GM21737 (cell line): ENCODE measurements at regions not wholly inside any gene's neighbourhood (a gene's known extent, or its start where the extent isn't known, plus 50 kb on each side); places are given as distances from the start of the nearest gene placed in this dataset.
"Not testable (repeated sequence)": the region's sequence is repeated elsewhere in the genome, so short reads cannot be mapped to it uniquely, and the experiment has no call there.

Experiments
- ATAC-seq: cut with Tn5 transposase; IDR thresholded peaks from one replicate; pipeline ENCODE4 v1.9.1; 2021; ENCODE audit warnings: mild to moderate bottlenecking, moderate library complexity; ENCODE audit not compliant: unreplicated experiment

DNA sequence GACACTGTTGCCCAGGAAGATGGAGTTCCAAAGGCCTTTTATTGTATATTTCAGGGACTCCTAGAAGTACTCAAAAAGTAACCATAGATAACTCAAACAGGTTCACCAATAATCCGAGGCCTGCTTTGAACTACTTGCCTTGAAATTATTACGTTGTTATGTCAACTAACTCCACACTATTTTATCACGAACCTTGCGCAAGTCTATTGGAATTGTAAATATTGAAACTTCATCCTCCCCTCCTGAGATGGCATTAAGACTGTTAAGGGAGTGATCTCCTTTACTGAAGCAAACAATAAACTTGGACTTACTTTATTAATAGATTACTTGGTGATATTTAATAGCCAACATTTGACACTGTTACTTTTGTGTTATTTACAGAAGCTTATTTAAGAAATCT is 199.6 kb upstream of the GADL1 start:
- ATAC-seq, result no peak

DNA sequence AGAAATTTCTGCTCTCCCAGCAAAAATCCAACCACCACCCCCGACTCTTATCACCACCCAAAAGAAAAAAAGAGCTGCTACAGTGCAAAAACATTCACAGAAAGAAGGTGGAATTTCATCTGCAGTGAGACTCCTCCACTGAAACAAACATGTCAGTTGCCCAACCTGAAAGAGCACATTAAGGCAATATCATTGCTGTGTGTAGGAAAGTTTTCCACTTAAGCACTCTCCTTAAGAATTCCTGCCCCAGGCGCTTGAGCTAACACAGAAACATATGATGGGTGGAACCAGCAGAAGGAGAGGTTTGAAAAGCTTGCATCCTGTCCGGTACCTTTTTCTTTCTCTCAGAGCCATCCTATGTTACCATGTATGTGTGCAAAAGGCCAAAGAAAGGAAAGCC is 200.8 kb upstream of the GADL1 start:
- no peak for ATAC-seq

DNA sequence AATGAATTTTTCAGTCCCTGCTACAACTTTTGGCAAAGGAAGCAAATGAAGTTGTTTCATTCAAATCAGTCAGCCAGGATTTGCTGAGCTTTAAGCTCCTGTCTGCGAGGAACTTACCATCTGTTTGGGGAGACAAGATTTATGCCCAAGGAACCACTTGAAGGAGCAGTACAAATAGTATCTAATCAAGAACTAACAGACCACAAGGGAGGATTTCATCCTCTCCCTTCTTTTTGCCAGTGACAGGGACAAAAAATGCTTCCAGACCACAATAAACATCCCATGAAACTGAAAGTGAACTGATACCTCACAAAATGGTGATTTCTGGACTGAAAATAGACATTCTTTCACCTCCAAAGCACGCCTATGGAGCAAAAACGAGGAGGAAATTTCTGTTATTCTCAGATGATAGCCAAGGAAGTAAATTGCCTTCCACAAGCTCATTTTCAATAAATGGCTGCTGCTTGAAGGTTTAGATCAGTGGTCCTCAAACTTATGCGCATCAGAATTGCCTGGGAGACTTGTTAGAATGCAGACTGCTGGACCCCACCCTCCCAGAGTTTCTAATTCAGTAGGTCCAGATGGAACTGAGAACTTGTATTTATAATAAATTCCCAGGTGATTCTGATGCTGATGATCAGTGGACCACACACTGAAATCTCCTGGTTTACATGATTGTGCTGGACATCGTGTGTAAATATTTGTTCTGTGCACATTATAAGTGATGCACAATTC is 202.4 kb upstream of the GADL1 start:
- ATAC-seq, result no peak

DNA sequence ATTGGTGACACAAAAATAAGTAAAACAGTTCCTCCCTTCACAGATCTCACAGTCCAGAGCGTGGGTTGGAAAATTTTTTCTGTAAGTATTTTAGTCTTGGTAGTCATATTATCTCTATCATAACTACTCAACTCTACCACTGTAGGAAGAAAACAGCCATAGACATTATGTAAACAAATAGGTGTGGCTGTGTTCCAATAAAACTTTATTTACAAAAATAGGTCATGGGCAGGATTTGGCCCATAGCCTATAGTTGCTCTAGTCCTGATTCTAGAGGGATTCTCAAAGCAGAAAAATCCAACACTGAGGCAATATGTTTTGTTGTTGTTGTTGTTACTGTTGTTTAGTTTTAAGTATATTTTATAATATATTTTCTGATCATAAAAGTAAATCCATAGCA is 206.1 kb upstream of the GADL1 start:
- no peak for ATAC-seq

DNA sequence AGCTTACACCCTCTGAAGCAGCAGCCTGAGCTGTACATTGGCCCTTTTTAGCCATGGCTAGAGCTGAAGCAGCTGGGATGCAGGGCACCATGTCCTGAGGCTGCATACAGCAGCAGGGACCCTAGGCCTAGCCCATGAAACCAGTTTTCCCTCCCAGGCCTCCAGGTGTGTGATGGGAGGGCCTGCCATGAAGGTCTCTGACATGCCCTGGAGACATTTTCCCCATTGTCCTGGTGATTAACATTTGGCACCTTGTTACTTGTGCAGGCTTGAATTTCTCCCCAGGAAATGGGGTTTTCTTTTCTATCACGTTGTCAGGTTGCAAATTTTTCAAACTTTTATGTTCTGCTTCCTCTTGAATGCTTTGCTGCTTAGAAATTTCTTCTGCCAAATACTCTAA is 206.8 kb upstream of the GADL1 start:
- ATAC-seq, result not testable (repeated sequence)

DNA sequence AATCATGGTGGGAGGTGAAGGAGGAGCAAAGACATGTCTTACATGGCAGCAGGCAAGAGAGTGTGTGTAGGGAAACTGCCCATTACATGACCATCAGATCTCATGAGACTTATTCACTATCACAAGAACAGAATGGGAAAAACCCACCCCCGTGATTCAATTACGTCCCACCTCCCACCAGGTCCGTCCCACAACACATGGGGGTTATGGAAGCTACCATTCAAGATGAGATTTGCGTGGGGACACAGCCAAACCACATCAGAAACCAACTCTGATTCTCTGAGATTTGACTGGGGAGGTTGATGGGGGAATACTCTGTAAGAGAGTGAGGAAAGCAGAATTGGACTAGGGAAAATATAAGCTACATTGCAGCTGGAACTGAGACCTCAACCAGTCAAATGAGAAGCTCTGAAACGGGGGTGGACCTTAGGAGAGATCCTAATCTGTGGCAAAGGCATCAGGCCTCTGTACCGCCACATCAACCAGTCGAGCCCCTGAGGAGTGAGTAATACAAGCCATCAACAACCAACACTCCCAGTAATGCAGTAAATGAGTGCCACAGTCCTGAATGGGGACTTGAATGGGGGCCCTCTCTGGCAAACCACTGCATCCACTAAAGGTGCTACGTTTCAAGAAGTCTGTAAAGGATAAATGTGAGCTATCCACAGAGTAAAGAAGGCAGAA is 207.9 kb upstream of the GADL1 start:
- no peak for ATAC-seq

DNA sequence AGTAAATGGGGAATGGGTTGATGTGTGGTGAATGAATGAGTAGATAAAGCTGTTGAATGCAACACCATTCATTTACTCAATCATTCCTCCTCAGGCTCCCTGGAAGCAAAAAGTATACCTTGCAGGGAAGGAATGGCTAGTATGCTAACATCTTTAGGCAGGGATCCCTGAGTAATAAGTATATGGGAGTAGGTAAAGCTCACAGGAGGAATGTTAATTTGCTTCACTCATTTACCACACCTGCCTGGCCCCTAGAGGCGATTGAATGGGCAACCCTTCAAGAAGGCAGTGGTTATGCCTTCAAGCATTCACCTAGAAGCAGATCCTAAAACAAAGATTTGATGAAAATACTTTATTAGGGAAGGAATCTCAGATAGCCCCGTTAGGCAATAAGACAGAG is 208.7 kb upstream of the GADL1 start:
- ATAC-seq, result no peak

DNA sequence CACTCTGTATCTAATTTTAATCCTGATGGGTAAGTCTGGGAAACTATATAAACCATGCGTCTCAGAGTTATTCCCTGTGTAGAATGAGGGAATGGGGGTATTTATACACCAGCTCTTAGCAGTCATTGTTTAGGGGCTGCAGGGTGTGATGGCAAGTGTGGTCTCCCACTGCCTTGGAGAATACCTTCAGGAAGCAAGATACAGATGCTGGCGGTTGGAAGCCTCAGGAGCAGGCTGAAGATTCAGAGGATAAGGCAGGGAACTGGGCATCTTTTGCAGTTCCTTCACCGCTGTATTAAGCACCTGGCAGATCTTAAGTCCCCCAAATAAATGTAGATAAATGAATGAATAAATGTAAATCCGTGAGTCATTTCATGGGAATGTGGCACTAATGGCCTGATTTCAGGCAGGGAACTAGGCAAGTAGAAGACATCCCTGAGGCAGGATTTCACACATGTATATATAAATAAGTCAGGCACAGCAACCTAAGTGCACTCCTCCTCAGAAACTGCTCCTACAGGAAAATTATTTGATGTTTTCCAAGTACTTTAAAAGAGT is 209.2 kb upstream of the GADL1 start:
- ATAC-seq, result no peak

DNA sequence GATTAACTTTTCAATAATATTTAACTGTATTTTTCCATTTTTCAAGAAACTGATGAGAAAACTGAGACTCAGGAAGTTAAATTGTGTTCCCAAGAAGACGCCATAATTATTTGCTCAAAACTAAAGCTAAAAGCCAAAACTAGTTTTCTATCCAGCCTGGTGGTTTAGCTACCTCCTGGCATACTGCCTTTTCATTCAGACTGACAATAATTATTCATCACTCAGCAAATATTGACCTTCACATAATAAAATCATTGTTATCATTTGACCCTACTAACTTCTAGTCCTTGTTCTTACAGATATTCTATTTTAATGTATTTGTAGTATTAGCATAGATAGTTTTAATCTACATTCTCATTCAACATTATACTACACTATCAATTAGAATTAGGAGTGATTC is 210.6 kb upstream of the GADL1 start:
- ATAC-seq, result no peak

DNA sequence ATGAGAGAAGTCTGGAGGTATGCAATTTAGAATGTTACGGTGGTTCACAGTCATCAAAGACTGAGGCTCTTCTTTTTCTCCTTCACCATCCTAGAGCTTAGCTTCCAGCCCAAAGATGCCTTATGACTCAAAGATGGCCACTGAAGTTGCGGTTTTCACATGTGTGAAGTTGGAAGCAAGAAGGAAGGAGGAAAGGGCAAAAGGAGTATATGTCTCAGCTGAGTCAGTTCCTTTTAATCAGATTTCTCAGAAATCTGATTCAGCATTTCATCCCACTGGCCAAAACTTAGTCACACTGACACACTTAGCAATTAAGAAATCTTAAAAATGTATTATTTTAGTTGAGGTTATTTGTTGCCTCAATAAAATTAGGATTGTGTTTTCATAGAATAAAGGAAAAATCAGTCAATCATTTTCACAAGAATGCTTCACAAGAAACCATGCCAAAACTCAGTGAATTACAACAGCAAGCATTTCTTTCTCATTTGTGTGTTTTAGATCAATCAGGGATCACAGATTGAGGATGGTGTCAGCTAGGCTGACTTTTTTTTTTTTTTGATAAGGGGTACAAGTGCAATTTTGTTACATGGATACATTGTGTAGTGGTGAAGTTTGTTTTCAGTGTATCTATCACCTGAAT is 211.1 kb upstream of the GADL1 start:
- ATAC-seq, result no peak

DNA sequence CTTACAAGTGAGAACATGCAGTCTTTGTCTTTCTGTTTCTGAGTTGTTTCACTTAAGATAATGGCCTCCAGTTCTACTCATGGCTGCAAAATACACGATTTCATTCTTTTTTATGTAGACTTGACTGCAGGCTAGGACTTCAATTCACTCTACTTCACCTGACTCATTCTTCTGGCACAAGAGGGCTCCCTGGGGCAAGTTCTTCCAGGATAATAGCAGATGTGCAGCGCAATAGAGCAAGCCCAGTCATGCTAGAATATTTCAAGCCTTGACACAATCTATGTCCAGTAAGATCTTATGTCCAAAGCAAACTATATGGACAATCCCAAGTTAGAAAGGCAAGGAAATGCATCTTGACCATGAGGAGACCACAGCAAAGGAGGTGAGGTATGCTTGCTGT is 211.7 kb upstream of the GADL1 start:
- no peak for ATAC-seq

DNA sequence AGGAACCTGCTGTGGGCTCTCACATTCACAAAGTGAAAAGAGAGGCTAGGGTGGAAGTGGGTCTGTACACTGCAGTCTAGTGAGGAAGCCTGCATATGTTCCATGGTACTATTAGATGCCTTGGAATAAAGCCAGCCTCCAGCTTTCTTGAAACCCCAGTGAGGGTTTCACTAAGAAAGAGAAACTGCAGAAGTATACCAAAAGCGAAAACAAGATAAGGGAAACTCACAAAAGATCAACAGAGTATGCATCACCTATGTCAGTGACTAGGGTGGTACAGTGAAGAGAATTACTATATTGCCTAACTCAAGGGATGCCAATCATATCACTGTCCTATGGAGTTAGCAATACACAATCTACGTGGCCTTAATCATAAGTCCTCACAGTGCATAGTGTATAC is 212.5 kb upstream of the GADL1 start:
- peak; percentile 90 for ATAC-seq

DNA sequence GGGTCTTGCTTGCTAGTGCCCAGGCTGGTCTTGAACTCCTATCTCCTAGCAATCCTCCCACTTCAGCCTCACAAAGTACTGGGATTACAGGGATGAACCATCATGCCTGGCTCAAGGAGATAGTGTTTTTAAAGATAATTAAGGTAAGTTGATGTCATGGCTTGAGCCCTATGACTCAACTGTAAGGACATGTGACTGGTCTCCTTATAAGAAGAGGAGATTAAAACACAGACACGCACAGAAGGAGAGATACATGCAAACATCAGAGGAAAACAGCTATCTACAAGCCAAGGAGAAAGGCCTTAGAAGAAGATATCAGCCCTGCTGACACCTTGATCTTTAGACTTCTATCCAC is 220.4 kb upstream of the GADL1 start:
- ATAC-seq, result no peak

DNA sequence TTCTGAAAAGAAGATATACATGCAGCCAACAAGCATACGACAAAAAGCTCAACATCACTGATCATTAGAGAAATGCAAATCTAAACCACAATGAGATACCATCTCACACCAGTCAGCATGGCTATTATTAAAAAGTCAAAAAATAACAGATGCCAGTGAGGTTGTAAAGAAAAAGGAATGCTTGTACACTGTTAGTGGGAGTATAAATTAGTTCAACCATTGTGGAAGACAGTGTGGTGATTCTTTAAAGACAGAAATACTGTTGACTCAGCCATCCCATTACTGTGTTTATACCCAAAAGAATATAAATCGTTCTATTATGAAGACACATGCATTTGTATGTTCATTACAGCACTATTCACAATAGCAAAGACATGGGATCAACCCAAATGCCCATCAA is 221.1 kb upstream of the GADL1 start:
- ATAC-seq, result not testable (repeated sequence)

DNA sequence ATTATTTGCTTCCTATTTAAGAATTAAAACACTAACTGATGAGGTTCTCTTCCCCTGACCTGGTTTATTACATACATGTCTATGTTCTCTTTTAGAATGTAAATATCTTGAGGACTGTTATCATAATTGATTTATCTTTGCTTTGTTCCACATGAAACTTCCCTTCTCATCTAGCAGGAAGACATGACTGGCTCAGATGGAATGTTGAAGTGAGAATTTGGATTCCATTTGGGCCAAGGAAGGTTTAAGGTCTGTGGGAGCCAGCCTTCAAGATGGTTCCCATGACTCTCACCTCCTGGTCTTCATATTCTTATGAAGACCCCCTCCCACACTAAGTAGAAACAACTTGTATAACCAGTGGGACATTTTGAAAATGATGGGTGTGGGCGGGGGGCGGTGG is 222.2 kb upstream of the GADL1 start:
- ATAC-seq, result no peak

DNA sequence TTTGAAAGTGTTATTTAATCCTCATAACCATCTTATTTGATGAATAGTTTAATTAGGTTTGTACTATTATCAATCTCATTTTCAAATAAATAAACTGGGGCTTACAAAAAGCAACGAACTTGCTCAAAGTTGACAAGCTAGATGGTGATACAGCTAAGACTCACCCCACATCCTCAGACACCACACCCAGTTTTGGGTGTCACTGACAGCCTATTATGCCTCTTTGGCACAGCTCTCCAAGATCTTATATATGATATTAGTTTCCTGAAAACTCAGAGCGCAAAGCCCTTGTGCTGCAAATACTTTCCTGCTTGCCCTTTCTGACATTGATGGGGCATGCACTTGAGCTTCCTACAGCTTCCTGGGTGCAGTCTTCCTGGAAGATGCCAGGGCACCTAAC is 223.4 kb upstream of the GADL1 start:
- no peak for ATAC-seq

DNA sequence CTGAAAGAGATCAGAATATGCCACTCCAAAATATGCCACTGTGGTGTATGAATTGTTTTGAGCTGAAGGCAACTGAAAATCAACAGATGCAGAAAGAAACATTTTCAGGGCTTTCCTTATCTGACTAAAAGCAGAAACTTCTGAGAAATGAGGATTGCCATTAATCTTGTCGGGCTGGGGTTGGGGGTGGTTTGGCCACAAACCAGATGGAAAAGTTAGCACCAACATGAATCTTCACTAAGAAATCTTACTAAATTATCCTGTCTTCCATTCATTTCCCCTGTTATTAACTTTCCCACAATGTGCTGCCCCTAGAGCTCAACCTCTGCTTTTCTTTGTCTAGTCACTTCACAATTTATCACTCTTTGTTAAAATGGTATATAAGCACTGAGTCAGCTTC is 229.9 kb upstream of the GADL1 start:
- ATAC-seq, result no peak

DNA sequence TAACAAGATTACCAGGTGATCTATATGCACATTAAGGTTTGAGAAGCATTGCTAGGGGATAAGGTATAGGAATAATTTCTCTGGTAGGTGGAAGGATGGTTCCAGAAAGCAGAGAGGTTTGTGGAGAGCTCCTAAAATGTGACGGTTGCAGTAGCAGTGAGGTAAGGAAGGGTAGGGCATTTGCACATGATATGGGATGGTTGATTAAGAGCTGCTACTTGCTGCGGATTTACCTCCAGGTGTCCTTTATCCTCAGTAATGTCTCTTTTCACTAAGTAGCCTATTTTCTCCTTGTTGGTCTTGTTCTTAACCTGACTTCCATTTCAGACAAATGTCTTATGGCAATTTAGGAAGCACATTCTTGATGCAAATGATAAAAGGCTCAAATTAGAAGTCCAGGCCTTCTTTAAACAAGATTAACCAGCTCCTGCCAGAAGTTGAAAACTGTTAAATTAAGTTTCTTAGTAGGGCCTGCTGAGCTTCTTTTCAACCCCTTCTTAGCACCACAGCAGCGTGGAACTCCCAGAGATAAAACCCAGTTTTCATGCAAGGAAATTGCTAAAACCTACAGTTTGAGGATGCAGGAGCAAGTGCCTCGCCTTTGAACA is 231.1 kb upstream of the GADL1 start:
- ATAC-seq, result no peak

DNA sequence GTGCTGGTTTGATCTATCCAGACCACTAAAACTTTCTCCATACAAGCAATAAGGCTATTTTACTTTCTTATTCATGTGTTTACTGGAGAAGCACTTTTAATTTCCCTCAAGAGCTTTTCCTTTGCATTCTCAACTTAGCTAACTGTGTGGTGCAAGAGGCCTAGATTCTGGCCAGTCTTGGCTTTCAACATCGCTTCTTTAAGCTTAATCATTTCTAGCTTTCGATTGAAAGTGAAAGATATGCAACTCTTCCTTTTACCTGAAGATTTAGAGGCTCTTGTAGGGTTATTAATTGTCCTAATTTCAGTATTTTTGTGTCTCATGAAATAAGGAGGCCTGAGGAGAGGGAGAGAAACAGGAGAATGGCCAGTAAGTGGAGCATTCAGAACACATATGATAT is 234.8 kb upstream of the GADL1 start:
- no peak for ATAC-seq

DNA sequence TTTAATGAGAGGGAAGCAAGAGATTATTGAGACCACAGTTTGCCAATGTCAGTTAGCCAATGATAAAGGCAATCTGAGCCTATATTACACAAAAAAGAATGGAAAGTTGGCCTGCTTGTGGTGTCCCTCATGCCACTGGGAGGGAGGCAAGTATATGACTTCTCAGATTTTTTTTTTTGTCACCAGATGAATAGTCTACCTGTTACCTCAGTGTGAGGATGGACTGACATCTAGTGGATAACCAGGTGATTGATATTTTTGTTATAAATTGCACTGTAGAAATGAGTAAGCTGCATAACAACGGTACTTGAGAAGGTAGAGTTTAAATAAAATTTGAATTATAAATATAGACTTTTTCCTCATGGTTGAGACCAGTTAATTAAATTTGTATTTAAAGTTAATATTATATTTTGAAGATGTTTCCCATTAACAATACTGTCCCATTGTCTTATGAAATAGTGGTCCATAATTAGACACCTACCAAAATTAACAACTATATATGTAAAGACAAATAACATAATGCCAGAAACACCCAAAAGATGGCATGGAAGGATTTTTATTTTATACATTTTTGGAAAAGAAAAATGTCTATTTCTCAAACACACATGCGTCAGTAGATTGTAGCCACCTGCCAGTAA is 237.8 kb upstream of the GADL1 start:
- no peak for ATAC-seq

DNA sequence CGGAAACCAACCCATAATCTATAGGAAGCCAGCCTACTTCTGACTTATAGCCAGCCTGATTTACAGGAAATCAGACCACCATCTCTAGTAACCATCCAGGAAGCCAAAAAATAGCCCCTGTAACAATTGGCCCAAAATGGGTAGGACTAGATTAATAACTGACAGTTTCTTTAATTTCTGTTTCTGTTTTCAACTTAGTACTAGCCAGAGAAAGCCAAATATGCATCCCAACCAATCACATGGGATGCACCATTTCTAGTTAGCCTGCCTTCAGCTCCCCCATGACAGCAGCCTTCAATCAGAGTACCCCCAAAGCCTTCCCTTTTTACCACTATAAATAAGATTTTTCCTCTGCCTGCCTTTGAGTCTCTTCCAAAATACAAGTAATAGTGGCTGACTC is 239.1 kb upstream of the GADL1 start:
- no peak for ATAC-seq
